ENCODE measurements at regions not wholly inside any gene's neighbourhood (a gene's known extent, or its start where the extent isn't known, plus 50 kb on each side); places are given as distances from the start of the nearest gene placed in this dataset.

DNA sequence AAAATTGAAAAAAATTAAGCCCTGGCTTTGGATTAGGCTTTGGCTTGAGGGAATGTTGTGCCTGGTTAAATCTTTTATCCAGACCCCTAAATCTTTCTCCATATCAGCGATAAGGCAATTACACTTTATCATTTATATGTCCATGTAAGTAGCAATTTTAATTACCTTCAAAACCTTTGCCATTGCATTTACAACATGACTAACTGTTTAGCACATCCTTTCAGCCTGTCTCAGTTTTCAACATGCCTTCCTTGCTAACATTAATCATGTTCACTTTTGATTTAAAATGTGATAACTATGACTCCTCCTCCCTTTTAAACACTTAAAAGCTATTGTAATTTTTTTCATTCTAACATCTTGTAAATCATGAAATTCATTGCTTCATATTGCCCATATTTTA lies 583.7 kb downstream of the SLITRK1 start:
- no peak for TF ChIP-seq CTCF (conservative IDR thresholded peaks at IDR 0.05; ENCODE audit: low read depth, low read length)
- TF ChIP-seq CEBPB (IDR thresholded peaks at IDR 0.05; ENCODE audit: low read depth, low read length) = no peak
- TF ChIP-seq NFE2L2 (IDR thresholded peaks at IDR 0.05; ENCODE audit: low read depth, low read length) = no peak
- TF ChIP-seq, protein P1, sequence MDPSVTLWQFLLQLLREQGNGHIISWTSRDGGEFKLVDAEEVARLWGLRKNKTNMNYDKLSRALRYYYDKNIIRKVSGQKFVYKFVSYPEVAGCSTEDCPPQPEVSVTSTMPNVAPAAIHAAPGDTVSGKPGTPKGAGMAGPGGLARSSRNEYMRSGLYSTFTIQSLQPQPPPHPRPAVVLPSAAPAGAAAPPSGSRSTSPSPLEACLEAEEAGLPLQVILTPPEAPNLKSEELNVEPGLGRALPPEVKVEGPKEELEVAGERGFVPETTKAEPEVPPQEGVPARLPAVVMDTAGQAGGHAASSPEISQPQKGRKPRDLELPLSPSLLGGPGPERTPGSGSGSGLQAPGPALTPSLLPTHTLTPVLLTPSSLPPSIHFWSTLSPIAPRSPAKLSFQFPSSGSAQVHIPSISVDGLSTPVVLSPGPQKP (IDR thresholded peaks at IDR 0.05; ENCODE audit: borderline replicate concordance, low read depth, low read length) = no peak

Measured in IMR-90 (cell line).